PC-3 (cell line): ENCODE measurements at regions not wholly inside any gene's neighbourhood (a gene's known extent, or its start where the extent isn't known, plus 50 kb on each side); places are given as distances from the start of the nearest gene placed in this dataset.

ENCODE experiments used
- ATAC-seq: fragments of 200-7000 bp; cut with Tn5 transposase; 2 replicates; pipeline ENCODE4 v1.9.1; 2020; ENCODE audit warnings: mild to moderate bottlenecking, moderate library complexity
- BruUV-seq: library from RNA; stranded (reverse); fragments of 400-500 nt; replicated peaks from 2 replicates; lab custom pipeline; 2021; lab: Mats Ljungman, UMichigan
- CTCF ChIA-PET: fragments of 300-600 bp; sonication (Branson Sonifier 250); formaldehyde crosslinking; loops from one replicate; lab custom pipeline; 2022; ENCODE audit warnings: antibody characterized with exemption; lab: Charles Lee
- POLR2A ChIA-PET: fragments of 300-600 bp; sonication (Branson Sonifier 250); formaldehyde crosslinking; loops from one replicate; lab custom pipeline; 2022; ENCODE audit warnings: antibody characterized with exemption; ENCODE audit not compliant: unreplicated experiment; lab: Charles Lee
- DNase-seq: peaks from one replicate; pipeline ENCODE4 v3.0.0-alpha.2; 2015
- H2AFZ ChIP-seq: fragments of 300-600 bp; sonication (generic); 2 replicates; pipeline ENCODE4 v1.6.0; 2016; ENCODE audit warnings: antibody characterized with exemption, low read length
- H3F3A ChIP-seq: fragments of 300-600 bp; sonication (generic); one replicate; pipeline ENCODE4 v1.6.0; 2017; ENCODE audit warnings: antibody characterized with exemption, low read length, control low read depth, mild to moderate bottlenecking; ENCODE audit not compliant: unreplicated experiment
- H3K27ac ChIP-seq: fragments of 300-600 bp; sonication (generic); 2 replicates; pipeline ENCODE4 v1.5.1; 2016; ENCODE audit warnings: mild to moderate bottlenecking, low read length
- H3K27me3 ChIP-seq: fragments of 300-600 bp; sonication (generic); 2 replicates; pipeline ENCODE4 v1.6.1; 2016; ENCODE audit warnings: low read length, mixed read lengths
- H3K36me3 ChIP-seq: fragments of 300-600 bp; sonication (generic); 2 replicates; pipeline ENCODE4 v1.6.1; 2016; ENCODE audit warnings: low read depth, mixed run types, low read length, mixed read lengths
- H3K4me1 ChIP-seq: fragments of 300-600 bp; sonication (generic); 2 replicates; pipeline ENCODE4 v1.5.1; 2016; ENCODE audit warnings: low read length; ENCODE audit not compliant: insufficient read depth
- H3K4me2 ChIP-seq: fragments of 300-600 bp; sonication (generic); 2 replicates; pipeline ENCODE4 v1.6.0; 2016; ENCODE audit warnings: low read length
- H3K4me3 ChIP-seq: fragments of 300-600 bp; sonication (generic); 2 replicates; pipeline ENCODE4 v1.5.1; 2016; ENCODE audit warnings: mild to moderate bottlenecking, low read length, mixed read lengths
- H3K79me2 ChIP-seq: fragments of 300-600 bp; sonication (generic); 2 replicates; pipeline ENCODE4 v1.6.1; 2017; ENCODE audit warnings: low read length, mixed read lengths
- H3K9ac ChIP-seq: fragments of 300-600 bp; sonication (generic); 2 replicates; pipeline ENCODE4 v1.6.0; 2016; ENCODE audit warnings: mild to moderate bottlenecking, low read length
- H3K9me2 ChIP-seq: fragments of 300-600 bp; sonication (generic); replicated peaks from 2 replicates; pipeline ENCODE4 v1.6.1; 2016; ENCODE audit warnings: mixed run types, low read length, mixed read lengths
- H3K9me3 ChIP-seq: fragments of 300-600 bp; sonication (generic); 2 replicates; pipeline ENCODE4 v1.6.1; 2016; ENCODE audit warnings: low read length, mixed read lengths
- H4K20me1 ChIP-seq: fragments of 300-600 bp; sonication (generic); 2 replicates; pipeline ENCODE4 v1.6.1; 2016; ENCODE audit warnings: low read length, mixed read lengths
- EZH2 ChIP-seq: fragments of 300-600 bp; sonication (generic); IDR thresholded peaks from one replicate; pipeline ENCODE4 v1.6.1; 2017; ENCODE audit warnings: antibody characterized with exemption, mild to moderate bottlenecking, low read length; ENCODE audit not compliant: unreplicated experiment
- EZH2phosphoT487 ChIP-seq: fragments of 300-600 bp; sonication (generic); IDR thresholded peaks from 2 replicates; pipeline ENCODE4 v1.6.1; 2018; ENCODE audit warnings: mild to moderate bottlenecking, antibody characterized with exemption, low read length, borderline replicate concordance
- intact Hi-C: fragments of 100-400 bp; cut with micrococcal nuclease; formaldehyde crosslinking; loops from 2 replicates; pipeline ENCODE4 v1.9.0; 2023
- TF ChIP-seq, protein P1 (sequence below): fragments of 300-600 bp; sonication (generic); conservative IDR thresholded peaks from 2 replicates; pipeline ENCODE4 v1.5.1; 2017; ENCODE audit warnings: antibody characterized with exemption, low read depth, mild to moderate bottlenecking, low read length

DNA sequence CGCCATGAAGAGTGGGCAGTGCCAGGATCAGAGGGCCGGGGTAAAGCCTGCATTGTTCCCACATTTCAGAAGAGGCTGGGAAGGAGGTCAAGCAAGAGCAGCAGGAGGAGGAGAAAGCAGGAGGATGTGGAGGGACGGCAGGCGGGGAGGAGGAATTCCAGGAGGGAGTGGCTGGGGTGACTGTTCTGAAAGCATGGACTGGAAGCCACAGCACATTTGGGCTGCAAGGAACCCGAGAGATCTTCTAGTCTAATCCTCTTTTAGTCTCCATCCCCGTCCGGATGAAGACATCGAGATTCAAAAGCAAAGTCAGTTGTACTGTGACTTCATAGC is 76.9 kb downstream of the FAM50B start:
- ATAC-seq: no peak

DNA sequence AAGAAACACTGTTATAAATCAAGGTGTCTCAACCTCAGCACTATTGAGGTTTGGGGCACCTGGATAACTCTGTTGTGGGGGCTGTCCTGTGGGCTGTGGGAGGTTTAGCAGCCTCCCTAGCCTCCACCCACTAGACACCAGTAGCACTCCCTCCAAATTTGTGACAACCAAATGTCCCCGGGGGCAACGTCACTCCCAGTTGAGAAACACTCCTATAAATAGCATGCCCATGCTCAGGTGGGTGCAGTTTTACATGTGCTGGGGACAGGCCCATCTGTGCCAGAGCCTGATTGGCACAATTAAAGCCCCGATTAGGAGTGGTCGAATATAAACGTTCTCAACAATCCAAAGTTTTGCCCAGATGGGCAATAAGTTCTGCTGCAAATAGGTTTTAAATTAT is 78.9 kb downstream of the FAM50B start:
- Histone ChIP-seq H3K9ac (no peak overlapping the region), H3K36me3 (no peaks in the 10 kb centered on the region), H4K20me1 (no peaks in the 10 kb centered on the region), H3K4me1 (peaks cover 5% of the 10 kb centered on the region; the same call in 1 of the 2 replicates), H3K79me2 (no peaks in the 10 kb centered on the region), H3K27me3 (no peaks in the 10 kb centered on the region), H3F3A (no peaks in the 10 kb centered on the region), H3K27ac (no peak overlapping the region), H3K4me3 (no peak overlapping the region), H3K4me2 (no peak overlapping the region), H3K9me3 (no peaks in the 10 kb centered on the region), H3K9me2 (no peaks in the 10 kb centered on the region), H2AFZ (no peak overlapping the region)
- POLR2A ChIA-PET: no interaction called here
- ATAC-seq (no peak), DNase-seq (no peak)
- no peak for TF ChIP-seq EZH2phosphoT487
- TF ChIP-seq, protein P1, sequence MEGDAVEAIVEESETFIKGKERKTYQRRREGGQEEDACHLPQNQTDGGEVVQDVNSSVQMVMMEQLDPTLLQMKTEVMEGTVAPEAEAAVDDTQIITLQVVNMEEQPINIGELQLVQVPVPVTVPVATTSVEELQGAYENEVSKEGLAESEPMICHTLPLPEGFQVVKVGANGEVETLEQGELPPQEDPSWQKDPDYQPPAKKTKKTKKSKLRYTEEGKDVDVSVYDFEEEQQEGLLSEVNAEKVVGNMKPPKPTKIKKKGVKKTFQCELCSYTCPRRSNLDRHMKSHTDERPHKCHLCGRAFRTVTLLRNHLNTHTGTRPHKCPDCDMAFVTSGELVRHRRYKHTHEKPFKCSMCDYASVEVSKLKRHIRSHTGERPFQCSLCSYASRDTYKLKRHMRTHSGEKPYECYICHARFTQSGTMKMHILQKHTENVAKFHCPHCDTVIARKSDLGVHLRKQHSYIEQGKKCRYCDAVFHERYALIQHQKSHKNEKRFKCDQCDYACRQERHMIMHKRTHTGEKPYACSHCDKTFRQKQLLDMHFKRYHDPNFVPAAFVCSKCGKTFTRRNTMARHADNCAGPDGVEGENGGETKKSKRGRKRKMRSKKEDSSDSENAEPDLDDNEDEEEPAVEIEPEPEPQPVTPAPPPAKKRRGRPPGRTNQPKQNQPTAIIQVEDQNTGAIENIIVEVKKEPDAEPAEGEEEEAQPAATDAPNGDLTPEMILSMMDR: no peak
- no peak for TF ChIP-seq EZH2
- CTCF ChIA-PET: no interaction called here
- BruUV-seq: no TSS peak
- intact Hi-C loops: no loop called here

More for the DNA sequence above, 76.9 kb downstream of the FAM50B start:
- no peak overlapping the region for H2AFZ ChIP-seq
- TF ChIP-seq EZH2phosphoT487 (no peak), EZH2 (no peak)
- TF ChIP-seq, protein P1: no peak
- H3K4me1 ChIP-seq: peaks cover 5% of the 10 kb centered on the region; the same call in 1 of the 2 replicates
- H3K4me3 ChIP-seq: no peak overlapping the region
- H4K20me1 ChIP-seq: no peaks in the 10 kb centered on the region
- intact Hi-C loops: no loop called here
- H3K36me3 ChIP-seq: no peaks in the 10 kb centered on the region
- no peak for DNase-seq
- CTCF ChIA-PET: no interaction called here
- H3K9ac ChIP-seq: no peak overlapping the region
- BruUV-seq: no TSS peak
- no peaks in the 10 kb centered on the region for H3K9me3 ChIP-seq
- H3K9me2 ChIP-seq: no peaks in the 10 kb centered on the region
- H3K27ac ChIP-seq: no peak overlapping the region
- no peak overlapping the region for H3K4me2 ChIP-seq
- no peaks in the 10 kb centered on the region for H3K79me2 ChIP-seq
- no peaks in the 10 kb centered on the region for H3F3A ChIP-seq
- H3K27me3 ChIP-seq: no peaks in the 10 kb centered on the region
- POLR2A ChIA-PET: no interaction called here

DNA sequence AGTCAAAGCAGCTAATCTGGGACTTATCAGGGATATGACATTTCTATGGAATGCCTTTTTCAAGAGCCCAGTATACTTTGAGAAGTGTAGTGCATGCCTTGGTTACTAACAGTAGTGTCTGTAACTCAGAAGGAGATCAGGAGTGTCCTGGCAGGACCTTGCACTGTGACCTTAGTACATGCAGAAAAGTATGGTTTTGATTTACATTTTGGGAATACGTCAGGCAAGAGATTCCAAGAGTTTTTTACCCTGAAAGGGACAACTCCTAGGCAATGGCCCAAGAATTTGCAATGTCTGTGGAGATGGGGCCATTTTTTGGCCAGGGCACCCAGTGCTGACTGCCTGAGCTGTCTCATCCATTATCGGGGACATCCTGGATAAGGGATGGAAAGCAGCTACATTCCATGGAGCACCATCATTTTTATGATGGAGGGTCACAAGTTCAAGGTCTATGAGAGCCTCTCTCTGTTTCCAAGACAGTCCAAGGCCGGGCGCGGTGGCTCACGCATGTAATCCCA is 80.2 kb downstream of the FAM50B start:
- Histone ChIP-seq H4K20me1 (no peaks in the 10 kb centered on the region), H3K4me2 (no peak overlapping the region), H3K4me3 (no peak overlapping the region), H3F3A (no peaks in the 10 kb centered on the region), H2AFZ (no peak overlapping the region), H3K27ac (no peak overlapping the region), H3K79me2 (no peaks in the 10 kb centered on the region), H3K27me3 (no peaks in the 10 kb centered on the region), H3K9ac (no peak overlapping the region), H3K36me3 (no peaks in the 10 kb centered on the region), H3K9me3 (no peaks in the 10 kb centered on the region), H3K9me2 (no peaks in the 10 kb centered on the region), H3K4me1 (peaks cover 5% of the 10 kb centered on the region; the same call in 1 of the 2 replicates)
- DNase-seq (no peak), ATAC-seq (no peak)
- CTCF ChIA-PET: interaction anchor here (0.7 kb wide), 1 partner anchor 121 kb away, joined by 3 read pairs; no protein-coding TSS in a partner anchor
- TF ChIP-seq, protein P1: no peak
- TF ChIP-seq EZH2 (no peak), EZH2phosphoT487 (no peak)
- POLR2A ChIA-PET: no interaction called here
- no TSS peak for BruUV-seq
- intact Hi-C loops: no loop called here
